HepG2 (cell line): ENCODE measurements at regions not wholly inside any gene's neighbourhood (a gene's known extent, or its start where the extent isn't known, plus 50 kb on each side); places are given as distances from the start of the nearest gene placed in this dataset.

ENCODE experiments used
- FLYWCH1 ChIP-seq: sonication (generic); formaldehyde crosslinking; IDR thresholded peaks from 2 replicates; pipeline ENCODE4 v1.8.1; 2023; ENCODE audit warnings: mild to moderate bottlenecking, missing genetic modification reagents
- PHB2 ChIP-seq: fragments of 450-650 bp; IDR thresholded peaks from 2 replicates; pipeline ENCODE4 v1.6.1; 2018; ENCODE audit not compliant: partially characterized antibody
- SRSF1 ChIP-seq: fragments of 200-400 bp; formaldehyde crosslinking; optimal IDR thresholded peaks from 2 replicates; pipeline ENCODE3; 2017; ENCODE audit warnings: mild to moderate bottlenecking, low read depth, low read length, moderate library complexity
- ZKSCAN8 ChIP-seq: IDR thresholded peaks from 2 replicates; pipeline ENCODE4 v1.6.1; 2016; ENCODE audit warnings: borderline replicate concordance, missing genetic modification reagents, missing compliant biosample characterization
- TF ChIP-seq, protein P1 (sequence below): sonication (generic); formaldehyde crosslinking; conservative IDR thresholded peaks from 2 replicates; pipeline ENCODE4 v1.8.1; 2023; ENCODE audit warnings: missing genetic modification reagents

DNA sequence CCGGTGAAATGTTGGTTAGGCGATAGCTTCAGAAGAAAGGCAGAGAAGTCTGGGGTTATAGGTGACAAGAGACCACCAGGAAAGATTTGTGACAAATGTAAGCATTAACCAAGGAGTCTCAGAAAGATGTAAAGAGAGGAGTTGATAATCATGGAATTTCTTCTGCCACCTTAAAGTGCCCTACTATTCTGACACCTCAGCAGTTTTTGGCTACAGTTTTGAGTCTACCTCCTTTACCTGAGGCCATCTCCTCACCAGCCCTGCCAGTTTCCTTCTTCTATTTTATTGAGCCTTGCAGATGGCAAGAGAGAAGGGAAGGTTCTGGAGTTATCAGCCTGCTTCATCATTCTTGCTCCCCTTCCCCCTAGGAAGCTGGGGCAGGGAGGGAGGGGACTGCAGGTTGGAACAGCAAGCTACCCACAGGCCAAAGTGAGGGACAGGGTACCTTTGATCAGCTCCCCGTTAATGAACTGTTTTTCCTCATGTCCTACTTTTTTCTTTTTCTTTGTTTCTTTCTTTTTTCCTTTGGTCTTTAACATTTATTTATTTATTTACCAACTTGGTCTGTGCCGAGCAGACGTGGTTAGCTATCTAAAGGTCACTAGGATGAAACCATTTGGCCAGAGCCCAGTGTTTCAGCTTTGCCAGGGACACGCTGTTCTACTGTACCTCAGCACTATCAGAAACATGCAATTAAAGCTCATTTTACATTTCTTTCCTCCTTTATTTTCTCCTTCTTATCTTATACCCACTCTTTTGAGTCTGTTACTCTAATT lies 438.7 kb upstream of the AR start:
- TF ChIP-seq, protein P1, sequence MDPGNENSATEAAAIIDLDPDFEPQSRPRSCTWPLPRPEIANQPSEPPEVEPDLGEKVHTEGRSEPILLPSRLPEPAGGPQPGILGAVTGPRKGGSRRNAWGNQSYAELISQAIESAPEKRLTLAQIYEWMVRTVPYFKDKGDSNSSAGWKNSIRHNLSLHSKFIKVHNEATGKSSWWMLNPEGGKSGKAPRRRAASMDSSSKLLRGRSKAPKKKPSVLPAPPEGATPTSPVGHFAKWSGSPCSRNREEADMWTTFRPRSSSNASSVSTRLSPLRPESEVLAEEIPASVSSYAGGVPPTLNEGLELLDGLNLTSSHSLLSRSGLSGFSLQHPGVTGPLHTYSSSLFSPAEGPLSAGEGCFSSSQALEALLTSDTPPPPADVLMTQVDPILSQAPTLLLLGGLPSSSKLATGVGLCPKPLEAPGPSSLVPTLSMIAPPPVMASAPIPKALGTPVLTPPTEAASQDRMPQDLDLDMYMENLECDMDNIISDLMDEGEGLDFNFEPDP (CRISPR knock-in tag): no peak
- TF ChIP-seq ZKSCAN8 (CRISPR knock-in tag): no peak
- no peak for TF ChIP-seq PHB2
- no peak for TF ChIP-seq SRSF1
- TF ChIP-seq FLYWCH1 (CRISPR knock-in tag): no peak
